Adrenal gland (tissue), 9 donors: ENCODE measurements at regions not wholly inside any gene's neighbourhood (a gene's known extent, or its start where the extent isn't known, plus 50 kb on each side); places are given as distances from the start of the nearest gene placed in this dataset.

ENCODE experiments used
- DNase-seq, 7 donors: peaks; one replicate each; pipeline ENCODE4 v3.0.0-alpha.2; 2019 to 2020
- H3K27ac ChIP-seq, 5 donors: fragments of 200-600 bp; sonication (generic) in 4 of 5; 1 replicate in 3 of 5; 2 replicates in 2 of 5; pipeline versions ENCODE4 v1.5.1 to v1.8.0; 2016 to 2020; ENCODE audit warnings: mild to moderate bottlenecking in 1 of 5
- H3K27me3 ChIP-seq: fragments of 200-600 bp; 2 replicates; pipeline ENCODE4 v1.8.0; 2021
- H3K36me3 ChIP-seq, 2 donors: fragments of 200-600 bp; replicated peaks in 1 of 2; 1 replicate in 1 of 2; 2 replicates in 1 of 2; pipeline versions ENCODE4 v1.5.1 to v1.8.0; 2018 to 2022
- H3K4me1 ChIP-seq, 2 donors: fragments of 200-600 bp; replicated peaks in 1 of 2; 1 replicate in 1 of 2; 2 replicates in 1 of 2; pipeline versions ENCODE4 v1.5.1 to v1.8.0; 2018 to 2021
- H3K4me3 ChIP-seq, 4 donors: fragments of 200-600 bp; sonication (generic) in 3 of 4; one replicate each; pipeline ENCODE4 v1.5.1; 2016 to 2018
- H3K9me3 ChIP-seq, 3 donors: fragments of 200-600 bp; sonication (generic) in 1 of 3; replicated peaks in 1 of 3; 1 replicate in 2 of 3; 2 replicates in 1 of 3; pipeline versions ENCODE4 v1.5.1 to v1.8.0; 2016 to 2021
- POLR2A ChIP-seq, 2 donors: fragments of 450-650 bp; IDR thresholded peaks; one replicate each; pipeline ENCODE4 v1.6.1; 2017; ENCODE audit warnings: antibody characterized with exemption in 2 of 2, mild to moderate bottlenecking in 2 of 2, moderate library complexity in 1 of 2
- WGBS, 4 donors: extraction: QIAGEN DNeasy Blood & Tissue Kit in 2 of 4; methylation state at CpG; one replicate each; pipeline versions ENCODE4 v1.1.5 to v1.1.7; 2013 to 2017; 5-methylcytosine and 5-hydroxymethylcytosine counted together
- intact Hi-C, 2 donors: fragments of 100-400 bp; cut with DNase I; formaldehyde crosslinking; loops; one replicate each; pipeline versions ENCODE4 v1.14.1 to v1.15.0; 2022 to 2023
- TF ChIP-seq, protein P1 (sequence below), 6 experiments: fragments of 450-650 bp in 4 of 6; fragments of 200-600 bp in 2 of 6; sonication (generic) in 1 of 6; IDR thresholded peaks; 1 replicate in 5 of 6; 2 replicates in 1 of 6; pipeline versions ENCODE4 v1.5.1 to v1.8.0; 2016 to 2021; ENCODE audit warnings: antibody characterized with exemption in 6 of 6, mild to moderate bottlenecking in 2 of 6, moderate library complexity in 1 of 6
- donor health status: healthy with polysubstance abuse.
- donor health status: Bipolar disorder and iron deficiency.
- donor health status: DM: yes; HTN: yes; CAD: no.
- donor health status: DM: no; HTN: no; CAD: no.
- donor health status: DM: no; HTN: no; CAD: no.

DNA sequence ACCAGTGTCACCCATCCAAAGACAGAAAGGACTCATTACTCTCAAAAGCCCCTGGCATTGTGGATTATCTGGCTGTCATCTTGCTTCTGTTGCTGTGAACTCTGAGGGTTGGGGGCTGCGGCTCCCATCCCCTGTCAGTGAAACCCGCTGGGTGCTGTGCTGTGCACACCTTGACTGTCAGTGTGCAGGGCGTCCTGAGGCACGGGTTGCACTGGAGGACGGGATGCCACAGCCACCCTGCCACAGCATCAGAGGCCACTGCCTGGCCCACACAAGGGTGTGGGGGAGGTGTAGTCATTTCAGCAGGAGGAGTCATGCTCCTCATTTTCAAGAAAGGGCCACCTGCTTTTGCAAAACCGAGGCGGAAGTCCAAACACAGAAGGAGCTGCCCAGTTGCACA, 245.8 kb downstream of the GLRX3 start:
- no peaks in the 10 kb centered on the region for H3K36me3 ChIP-seq
- no peaks in the 10 kb centered on the region for H3K9me3 ChIP-seq
- no peak for TF ChIP-seq POLR2A (IDR thresholded peaks at IDR 0.05)
- TF ChIP-seq, protein P1, sequence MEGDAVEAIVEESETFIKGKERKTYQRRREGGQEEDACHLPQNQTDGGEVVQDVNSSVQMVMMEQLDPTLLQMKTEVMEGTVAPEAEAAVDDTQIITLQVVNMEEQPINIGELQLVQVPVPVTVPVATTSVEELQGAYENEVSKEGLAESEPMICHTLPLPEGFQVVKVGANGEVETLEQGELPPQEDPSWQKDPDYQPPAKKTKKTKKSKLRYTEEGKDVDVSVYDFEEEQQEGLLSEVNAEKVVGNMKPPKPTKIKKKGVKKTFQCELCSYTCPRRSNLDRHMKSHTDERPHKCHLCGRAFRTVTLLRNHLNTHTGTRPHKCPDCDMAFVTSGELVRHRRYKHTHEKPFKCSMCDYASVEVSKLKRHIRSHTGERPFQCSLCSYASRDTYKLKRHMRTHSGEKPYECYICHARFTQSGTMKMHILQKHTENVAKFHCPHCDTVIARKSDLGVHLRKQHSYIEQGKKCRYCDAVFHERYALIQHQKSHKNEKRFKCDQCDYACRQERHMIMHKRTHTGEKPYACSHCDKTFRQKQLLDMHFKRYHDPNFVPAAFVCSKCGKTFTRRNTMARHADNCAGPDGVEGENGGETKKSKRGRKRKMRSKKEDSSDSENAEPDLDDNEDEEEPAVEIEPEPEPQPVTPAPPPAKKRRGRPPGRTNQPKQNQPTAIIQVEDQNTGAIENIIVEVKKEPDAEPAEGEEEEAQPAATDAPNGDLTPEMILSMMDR (IDR thresholded peaks at IDR 0.05): no peak
- intact Hi-C loops: no loop called here
- no peak overlapping the region for H3K4me3 ChIP-seq
- no peak overlapping the region for H3K27ac ChIP-seq
- no peaks in the 10 kb centered on the region for H3K27me3 ChIP-seq
- 71 to 92% (median 84%) methylated on average over 4 to 7 of the region's 7 CpGs for WGBS, 4 donors
- no peaks in the 10 kb centered on the region for H3K4me1 ChIP-seq
- DNase-seq: no peak

DNA sequence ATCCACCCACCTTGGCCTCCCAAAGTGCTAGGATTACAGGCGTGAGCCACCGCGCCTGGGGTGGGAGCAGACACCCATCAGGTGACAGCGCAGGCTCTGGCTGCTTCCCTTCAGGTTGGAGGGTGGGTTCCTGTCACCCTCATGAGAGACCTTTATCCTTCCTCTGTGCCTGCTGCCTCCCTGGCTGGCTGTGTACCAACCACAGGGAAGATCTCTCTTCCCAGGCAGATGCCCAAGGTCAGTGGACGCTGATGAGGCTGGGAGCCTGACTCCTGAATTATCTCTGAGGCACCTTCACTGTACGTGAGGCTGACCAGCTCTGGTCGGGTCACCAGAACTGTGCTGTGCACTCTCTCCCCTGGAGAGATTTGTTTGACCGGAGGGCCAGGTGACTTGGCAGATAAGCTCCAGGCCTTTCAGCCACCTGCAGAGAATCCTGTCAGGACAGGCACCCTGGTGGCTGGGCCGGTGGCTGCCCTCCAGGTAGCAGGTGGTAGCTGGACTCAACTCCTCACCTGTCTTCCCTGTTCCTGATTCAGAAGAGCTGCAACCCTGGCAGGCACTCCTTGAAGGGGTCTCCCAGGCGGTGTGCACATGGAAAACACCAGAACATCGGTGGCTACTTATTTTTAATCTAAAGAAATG, 251.9 kb downstream of the GLRX3 start:
- TF ChIP-seq, protein P1 (IDR thresholded peaks at IDR 0.05): no peak
- TF ChIP-seq POLR2A (IDR thresholded peaks at IDR 0.05): no peak
- no peaks in the 10 kb centered on the region for H3K36me3 ChIP-seq
- no peak overlapping the region for H3K27ac ChIP-seq
- no peaks in the 10 kb centered on the region for H3K27me3 ChIP-seq
- no peaks in the 10 kb centered on the region for H3K4me1 ChIP-seq
- no peak for DNase-seq
- no peaks in the 10 kb centered on the region for H3K9me3 ChIP-seq
- 49 to 77% (median 63%) methylated on average over 3 to 11 of the region's 11 CpGs for WGBS, 4 donors
- intact Hi-C loops: no loop called here
- no peak overlapping the region for H3K4me3 ChIP-seq

DNA sequence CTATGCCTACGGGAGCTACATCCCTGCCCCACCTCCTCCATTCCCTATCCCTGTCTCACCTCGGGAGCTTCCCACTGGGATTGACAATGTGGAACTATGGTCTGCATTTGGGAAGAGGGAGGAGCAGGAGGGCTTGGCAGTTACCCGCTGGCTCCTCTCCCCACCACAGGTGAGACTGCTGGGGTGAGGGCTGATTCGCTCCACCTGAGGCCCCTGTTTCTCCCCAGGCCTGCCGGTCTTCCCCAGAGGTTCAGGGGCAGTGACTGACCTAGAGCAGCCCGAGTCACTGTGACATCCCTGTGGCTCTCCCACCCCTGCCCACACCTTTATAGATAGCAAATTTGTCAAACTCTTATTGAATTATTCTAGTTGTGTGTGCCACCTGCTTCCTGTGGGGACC, 252.6 kb downstream of the GLRX3 start:
- Histone ChIP-seq H3K4me3 (no peak overlapping the region), H3K9me3 (no peaks in the 10 kb centered on the region), H3K36me3 (no peaks in the 10 kb centered on the region), H3K27me3 (no peaks in the 10 kb centered on the region), H3K4me1 (no peaks in the 10 kb centered on the region), H3K27ac (no peak overlapping the region)
- TF ChIP-seq, protein P1 (IDR thresholded peaks at IDR 0.05): no peak
- TF ChIP-seq POLR2A (IDR thresholded peaks at IDR 0.05): no peak
- no peak for DNase-seq
- 68 to 76% (median 71%) methylated on average over 6 of the region's 6 CpGs for WGBS, 4 donors
- intact Hi-C loops: no loop called here

DNA sequence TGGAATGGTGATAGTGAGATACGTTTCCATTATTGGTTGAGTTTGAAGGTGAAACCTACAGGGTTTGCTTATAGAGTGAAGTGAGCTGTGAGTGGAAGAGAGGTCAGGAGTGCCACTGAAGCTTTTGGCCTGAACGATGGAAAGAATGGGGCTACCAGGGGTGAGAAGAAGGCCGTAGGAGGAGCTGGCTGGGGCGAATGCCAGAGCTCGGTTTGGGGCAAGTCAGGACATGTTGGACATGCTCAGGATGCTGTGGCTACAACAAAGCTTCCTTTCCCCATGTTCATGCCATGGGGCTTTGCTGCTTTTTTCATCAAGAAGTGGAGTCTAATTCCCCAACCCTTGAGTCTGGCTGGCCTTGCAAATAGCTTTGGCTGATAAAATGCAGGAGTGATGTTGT, 253.7 kb downstream of the GLRX3 start:
- no peaks in the 10 kb centered on the region for H3K36me3 ChIP-seq
- H3K9me3 ChIP-seq: no peaks in the 10 kb centered on the region
- no peaks in the 10 kb centered on the region for H3K4me1 ChIP-seq
- no peak for TF ChIP-seq POLR2A (IDR thresholded peaks at IDR 0.05)
- TF ChIP-seq, protein P1 (IDR thresholded peaks at IDR 0.05): no peak
- no peak overlapping the region for H3K4me3 ChIP-seq
- DNase-seq: no peak
- intact Hi-C loops: no loop called here
- no peak overlapping the region for H3K27ac ChIP-seq
- 59 to 78% (median 72%) methylated on average over 5 of the region's 5 CpGs for WGBS, 4 donors
- no peaks in the 10 kb centered on the region for H3K27me3 ChIP-seq
